A673 (cell line): ENCODE measurements at regions not wholly inside any gene's neighbourhood (a gene's known extent, or its start where the extent isn't known, plus 50 kb on each side); places are given as distances from the start of the nearest gene placed in this dataset.

Experiments
- CTCF ChIP-seq: fragments of 300-800, 200-600 bp; sonication (generic); conservative IDR thresholded peaks from 2 replicates; pipeline ENCODE4 v1.5.1; 2017; ENCODE audit warnings: low read depth, mild to moderate bottlenecking, antibody characterized with exemption, low read length, moderate library complexity, mixed read lengths
- EZH2 ChIP-seq: fragments of 200-600 bp; sonication (generic); IDR thresholded peaks from 2 replicates; pipeline ENCODE4 v1.6.1; 2017; ENCODE audit warnings: borderline replicate concordance, low read depth, mild to moderate bottlenecking, mixed read lengths, antibody characterized with exemption, low read length; ENCODE audit not compliant: poor library complexity, severe bottlenecking

- no peak for TF ChIP-seq CTCF
- no peak for TF ChIP-seq EZH2
Observed at GRCh38 chr10:71157435-71157834, 54.9 kb upstream of the UNC5B start.
